GM12892 (cell line): ENCODE measurements at regions not wholly inside any gene's neighbourhood (a gene's known extent, or its start where the extent isn't known, plus 50 kb on each side); places are given as distances from the start of the nearest gene placed in this dataset.

Experiments
- DNase-seq: peaks from one replicate; pipeline ENCODE4 v3.0.0; 2011; ENCODE audit not compliant: insufficient read length
- FAIRE-seq: peaks from 2 replicates; lab custom pipeline; 2011; peaks lifted over from hg19 to GRCh38; lab: Jason Lieb, UNC
- POLR2A ChIP-seq: IDR thresholded peaks from 2 replicates; pipeline ENCODE4 v1.6.1; 2011; ENCODE audit warnings: low read depth, low read length, control low read depth
- POLR2AphosphoS5 ChIP-seq: IDR thresholded peaks from 2 replicates; pipeline ENCODE4 v1.6.1; 2011; ENCODE audit warnings: low read depth, low read length, control low read depth
- TAF1 ChIP-seq: IDR thresholded peaks from 2 replicates; pipeline ENCODE4 v1.6.1; 2011; ENCODE audit warnings: low read depth, mild to moderate bottlenecking, control low read depth, low read length, borderline replicate concordance

- FAIRE-seq (no peak), DNase-seq (no peak)
- TF ChIP-seq POLR2A (no peak), TAF1 (no peak), POLR2AphosphoS5 (no peak)
Observed at GRCh38 chr1:199377211-199377610, 650.3 kb upstream of the NR5A2 start.

DNA sequence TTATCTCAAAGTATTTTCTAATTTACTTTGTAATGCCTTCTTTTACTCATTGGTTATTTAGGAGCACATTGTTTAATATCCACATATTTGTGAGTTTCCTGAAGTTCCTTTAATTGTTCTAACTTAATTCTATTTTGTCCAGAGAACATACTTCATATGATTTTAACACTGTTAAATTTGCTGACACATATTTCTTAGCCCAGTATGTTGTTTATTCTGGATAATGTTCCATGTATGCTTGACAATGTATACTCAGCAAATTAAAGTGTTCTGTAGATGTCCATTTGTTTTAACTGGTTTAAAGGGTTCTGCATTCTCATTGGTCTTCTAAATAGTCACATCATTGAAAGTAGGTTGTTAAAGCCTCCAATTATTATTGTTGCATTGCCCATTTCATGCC is 643.7 kb upstream of the NR5A2 start:
- FAIRE-seq, result no peak
- TF ChIP-seq TAF1 (no peak), POLR2AphosphoS5 (no peak), POLR2A (no peak)

DNA sequence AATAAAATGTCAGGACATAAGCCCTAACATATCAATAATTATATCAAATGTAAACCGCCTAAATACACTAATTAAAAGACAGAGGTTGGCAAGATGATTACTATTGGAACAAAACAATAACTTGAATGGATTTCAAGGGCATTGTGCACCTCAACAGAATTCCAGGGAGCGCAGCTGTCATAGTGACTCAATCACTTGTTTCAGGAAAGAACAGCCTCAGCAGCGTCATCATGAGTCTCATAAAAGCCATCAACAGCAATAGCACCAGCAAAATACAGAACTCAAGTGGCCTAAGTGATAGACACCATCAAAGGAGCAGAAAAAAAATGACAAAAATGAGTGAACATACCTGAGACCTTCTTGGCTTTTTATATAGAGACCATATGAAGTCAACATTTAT is 632.7 kb upstream of the NR5A2 start:
- no peak for TF ChIP-seq POLR2AphosphoS5
- no peak for TF ChIP-seq TAF1
- TF ChIP-seq POLR2A, result no peak
- DNase-seq (no peak), FAIRE-seq (no peak)

More for the DNA sequence above, 643.7 kb upstream of the NR5A2 start:
- no peak for DNase-seq

DNA sequence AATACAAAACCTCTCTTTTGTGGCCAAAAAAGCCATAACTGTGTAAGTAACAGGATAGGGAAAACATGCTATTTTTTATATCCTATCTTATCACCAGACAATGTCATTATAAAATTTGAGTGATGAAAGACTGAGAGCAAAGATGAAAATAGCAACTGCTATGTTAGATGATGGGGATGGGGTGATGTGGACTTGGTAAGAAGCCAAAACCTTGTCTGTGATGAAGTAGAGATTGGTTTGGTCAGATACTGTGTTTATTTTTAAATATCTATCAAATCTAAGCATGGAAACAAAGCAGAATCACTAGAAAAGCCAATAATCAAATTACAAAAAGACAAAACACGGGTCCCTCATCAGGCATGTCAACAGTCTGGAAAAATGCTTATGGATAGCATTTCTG is 631.1 kb upstream of the NR5A2 start:
- FAIRE-seq, result no peak
- TF ChIP-seq TAF1, result no peak
- no peak for TF ChIP-seq POLR2AphosphoS5
- no peak for TF ChIP-seq POLR2A

DNA sequence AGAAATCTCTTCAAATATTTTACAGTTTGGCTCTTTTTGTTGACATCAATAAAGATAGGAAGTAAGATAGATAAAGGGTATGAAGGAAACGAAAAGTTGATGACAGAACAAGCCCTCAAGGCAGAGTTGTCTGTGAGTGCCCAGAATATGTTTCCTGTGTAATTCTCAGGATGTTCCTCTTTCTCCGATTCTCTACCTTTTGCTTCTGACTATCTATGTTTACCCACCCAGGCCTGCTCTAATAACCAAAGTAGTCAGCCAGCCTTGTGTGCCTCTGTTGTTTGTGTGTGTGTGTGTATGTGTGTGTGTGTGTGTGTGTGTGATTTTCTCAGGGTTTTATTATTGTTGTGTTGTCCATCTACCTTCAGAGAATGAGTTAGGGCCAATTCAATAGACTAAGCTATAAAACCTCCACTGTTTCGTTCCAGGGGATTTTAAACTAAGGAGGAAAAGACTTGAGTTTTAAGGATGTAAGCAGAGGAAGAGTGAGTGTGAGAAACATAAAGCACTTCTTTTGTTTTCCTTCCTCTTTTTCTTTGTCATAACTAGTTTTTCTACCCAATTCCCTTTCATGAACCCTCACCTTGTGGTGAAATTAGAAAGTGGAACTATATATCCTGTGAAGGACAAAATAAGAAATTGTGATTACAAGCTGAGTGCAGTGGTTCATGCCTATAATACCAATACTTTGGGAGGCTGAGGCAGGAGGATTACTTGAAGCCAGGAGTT is 627.4 kb upstream of the NR5A2 start:
- DNase-seq, result no peak
- FAIRE-seq, result no peak
- no peak for TF ChIP-seq POLR2AphosphoS5
- TF ChIP-seq POLR2A, result no peak

More for the DNA sequence above, 631.1 kb upstream of the NR5A2 start:
- no peak for DNase-seq

DNA sequence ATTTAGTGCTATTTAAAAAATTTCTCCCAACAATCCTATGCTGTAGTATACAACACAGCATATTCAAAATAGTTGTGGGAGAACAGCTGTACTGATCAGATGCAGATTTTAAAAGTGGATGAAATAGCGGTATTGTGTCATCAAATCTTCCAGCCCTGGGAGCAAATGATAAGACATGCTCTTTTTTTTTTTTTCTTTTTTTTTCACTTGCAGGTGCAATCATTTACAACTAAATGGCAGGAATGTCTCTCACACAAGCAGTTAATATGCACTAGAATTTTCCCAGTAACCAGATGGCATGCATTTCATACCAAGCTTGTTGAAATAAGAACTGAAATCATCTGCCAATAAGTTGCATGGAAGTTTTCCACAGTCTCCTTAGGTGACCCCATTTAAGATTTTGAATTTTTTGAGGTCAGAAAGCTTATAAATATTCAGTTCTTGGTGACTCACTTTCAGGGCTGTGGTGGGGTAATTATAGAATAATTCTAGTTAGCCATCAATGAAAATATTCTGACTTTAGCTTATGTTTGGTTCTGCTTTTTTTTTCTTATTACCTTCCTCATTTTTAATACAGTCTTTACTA is 623.9 kb upstream of the NR5A2 start:
- no peak for DNase-seq
- FAIRE-seq, result no peak
- TF ChIP-seq POLR2AphosphoS5 (no peak), POLR2A (no peak), TAF1 (no peak)

- DNase-seq, result no peak
- no peak for FAIRE-seq
- TF ChIP-seq TAF1 (no peak), POLR2AphosphoS5 (no peak), POLR2A (no peak)
Observed at GRCh38 chr1:199404191-199404590, 623.3 kb upstream of the NR5A2 start.

DNA sequence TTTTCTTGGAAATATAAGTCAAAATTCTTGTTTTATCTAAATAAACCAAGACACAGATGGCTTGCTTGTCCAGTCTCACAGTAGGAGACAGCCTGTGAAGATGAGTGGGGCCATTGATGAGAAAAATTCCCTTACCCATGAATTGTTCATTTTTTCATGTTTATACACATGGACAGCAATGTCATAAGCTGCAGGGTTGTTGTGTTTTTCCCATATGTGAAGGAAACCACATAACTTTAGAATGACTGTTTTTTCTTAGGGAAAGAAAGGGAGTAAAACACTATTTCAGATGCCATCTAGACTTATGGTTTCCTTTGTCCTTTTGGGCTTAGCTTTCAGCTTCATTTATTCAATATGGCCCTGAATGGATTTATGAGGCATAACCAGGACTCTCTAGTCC is 622.5 kb upstream of the NR5A2 start:
- no peak for TF ChIP-seq POLR2A
- no peak for TF ChIP-seq TAF1
- no peak for TF ChIP-seq POLR2AphosphoS5
- DNase-seq (no peak), FAIRE-seq (no peak)

DNA sequence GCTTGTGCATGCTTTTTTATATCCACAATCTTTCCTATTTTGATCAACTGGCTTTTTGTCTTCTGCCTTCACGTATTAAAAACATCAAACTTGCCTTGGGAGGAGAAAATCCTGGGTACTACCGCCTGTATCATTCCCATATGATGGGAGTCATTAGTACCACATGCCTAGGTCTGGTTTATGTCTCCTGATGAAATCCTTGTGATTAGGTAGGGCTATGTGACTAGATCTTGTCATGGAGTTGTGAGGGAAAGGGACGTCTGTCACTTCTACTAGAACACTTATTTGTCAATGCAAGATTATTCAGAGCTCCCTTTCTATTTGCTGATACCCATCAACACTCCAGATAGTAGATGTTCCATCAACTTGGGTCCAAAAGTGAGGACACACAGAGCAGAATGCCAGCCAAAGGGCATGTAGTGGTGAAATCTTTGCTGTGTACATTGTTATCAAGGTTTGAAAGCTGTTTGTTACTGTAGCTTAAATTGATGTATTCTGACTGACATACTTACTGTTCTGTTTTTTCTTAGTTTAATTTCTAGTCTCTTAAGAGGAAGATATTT is 621.8 kb upstream of the NR5A2 start:
- DNase-seq (no peak), FAIRE-seq (no peak)
- TF ChIP-seq POLR2AphosphoS5 (no peak), TAF1 (no peak), POLR2A (no peak)

GRCh38 chr1:199410462-199410861 is 617.0 kb upstream of the NR5A2 start:
- no peak for TF ChIP-seq POLR2A
- no peak for TF ChIP-seq TAF1
- TF ChIP-seq POLR2AphosphoS5, result no peak
- DNase-seq (no peak), FAIRE-seq (no peak)

GRCh38 chr1:199411506-199411905 is 616.0 kb upstream of the NR5A2 start:
- TF ChIP-seq TAF1 (no peak), POLR2AphosphoS5 (no peak), POLR2A (no peak)
- no peak for DNase-seq
- no peak for FAIRE-seq

- DNase-seq (no peak), FAIRE-seq (no peak)
- TF ChIP-seq POLR2A (no peak), POLR2AphosphoS5 (no peak)
Observed at GRCh38 chr1:199422206-199422605, 605.3 kb upstream of the NR5A2 start.
